ENCODE measurements at regions not wholly inside any gene's neighbourhood (a gene's known extent, or its start where the extent isn't known, plus 50 kb on each side); places are given as distances from the start of the nearest gene placed in this dataset.

DNA sequence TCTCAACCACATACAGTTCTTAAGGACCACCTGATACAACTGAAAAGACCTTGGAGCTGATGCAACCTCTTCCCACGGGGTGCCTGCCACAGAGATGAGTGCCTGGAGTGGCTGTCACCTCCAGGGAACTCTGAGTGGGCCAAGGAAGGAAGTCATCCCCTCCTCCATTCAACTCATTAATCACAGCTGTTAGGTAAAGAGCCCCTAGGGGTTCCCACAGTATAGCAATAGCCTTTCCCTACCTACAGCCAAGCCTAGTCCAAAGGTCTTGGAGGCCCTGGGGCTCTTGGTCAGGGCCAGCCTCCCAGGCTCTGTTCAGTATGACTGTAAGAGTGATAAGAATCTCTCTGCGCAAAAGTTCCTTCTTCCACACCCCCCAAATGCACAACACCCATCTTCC is 70.4 kb upstream of the NFE2L3 start:
- TF ChIP-seq RAD21 (conservative IDR thresholded peaks at IDR 0.05) (no peak), POLR2AphosphoS5 (IDR thresholded peaks at IDR 0.05) (no peak), EZH2 (IDR thresholded peaks at IDR 0.05; ENCODE audit: borderline replicate concordance, insufficient read depth, low read length, poor library complexity, severe bottlenecking) (no peak), SMC3 (conservative IDR thresholded peaks at IDR 0.05; ENCODE audit: poor library complexity) (no peak), TAF1 (IDR thresholded peaks at IDR 0.05; ENCODE audit: low read depth) (no peak), MXI1 (conservative IDR thresholded peaks at IDR 0.05; ENCODE audit: poor library complexity, severe bottlenecking) (no peak)
- TF ChIP-seq, protein P1, sequence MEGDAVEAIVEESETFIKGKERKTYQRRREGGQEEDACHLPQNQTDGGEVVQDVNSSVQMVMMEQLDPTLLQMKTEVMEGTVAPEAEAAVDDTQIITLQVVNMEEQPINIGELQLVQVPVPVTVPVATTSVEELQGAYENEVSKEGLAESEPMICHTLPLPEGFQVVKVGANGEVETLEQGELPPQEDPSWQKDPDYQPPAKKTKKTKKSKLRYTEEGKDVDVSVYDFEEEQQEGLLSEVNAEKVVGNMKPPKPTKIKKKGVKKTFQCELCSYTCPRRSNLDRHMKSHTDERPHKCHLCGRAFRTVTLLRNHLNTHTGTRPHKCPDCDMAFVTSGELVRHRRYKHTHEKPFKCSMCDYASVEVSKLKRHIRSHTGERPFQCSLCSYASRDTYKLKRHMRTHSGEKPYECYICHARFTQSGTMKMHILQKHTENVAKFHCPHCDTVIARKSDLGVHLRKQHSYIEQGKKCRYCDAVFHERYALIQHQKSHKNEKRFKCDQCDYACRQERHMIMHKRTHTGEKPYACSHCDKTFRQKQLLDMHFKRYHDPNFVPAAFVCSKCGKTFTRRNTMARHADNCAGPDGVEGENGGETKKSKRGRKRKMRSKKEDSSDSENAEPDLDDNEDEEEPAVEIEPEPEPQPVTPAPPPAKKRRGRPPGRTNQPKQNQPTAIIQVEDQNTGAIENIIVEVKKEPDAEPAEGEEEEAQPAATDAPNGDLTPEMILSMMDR (IDR thresholded peaks at IDR 0.05; ENCODE audit: poor library complexity, severe bottlenecking), result no peak
- TF ChIP-seq, protein P2, sequence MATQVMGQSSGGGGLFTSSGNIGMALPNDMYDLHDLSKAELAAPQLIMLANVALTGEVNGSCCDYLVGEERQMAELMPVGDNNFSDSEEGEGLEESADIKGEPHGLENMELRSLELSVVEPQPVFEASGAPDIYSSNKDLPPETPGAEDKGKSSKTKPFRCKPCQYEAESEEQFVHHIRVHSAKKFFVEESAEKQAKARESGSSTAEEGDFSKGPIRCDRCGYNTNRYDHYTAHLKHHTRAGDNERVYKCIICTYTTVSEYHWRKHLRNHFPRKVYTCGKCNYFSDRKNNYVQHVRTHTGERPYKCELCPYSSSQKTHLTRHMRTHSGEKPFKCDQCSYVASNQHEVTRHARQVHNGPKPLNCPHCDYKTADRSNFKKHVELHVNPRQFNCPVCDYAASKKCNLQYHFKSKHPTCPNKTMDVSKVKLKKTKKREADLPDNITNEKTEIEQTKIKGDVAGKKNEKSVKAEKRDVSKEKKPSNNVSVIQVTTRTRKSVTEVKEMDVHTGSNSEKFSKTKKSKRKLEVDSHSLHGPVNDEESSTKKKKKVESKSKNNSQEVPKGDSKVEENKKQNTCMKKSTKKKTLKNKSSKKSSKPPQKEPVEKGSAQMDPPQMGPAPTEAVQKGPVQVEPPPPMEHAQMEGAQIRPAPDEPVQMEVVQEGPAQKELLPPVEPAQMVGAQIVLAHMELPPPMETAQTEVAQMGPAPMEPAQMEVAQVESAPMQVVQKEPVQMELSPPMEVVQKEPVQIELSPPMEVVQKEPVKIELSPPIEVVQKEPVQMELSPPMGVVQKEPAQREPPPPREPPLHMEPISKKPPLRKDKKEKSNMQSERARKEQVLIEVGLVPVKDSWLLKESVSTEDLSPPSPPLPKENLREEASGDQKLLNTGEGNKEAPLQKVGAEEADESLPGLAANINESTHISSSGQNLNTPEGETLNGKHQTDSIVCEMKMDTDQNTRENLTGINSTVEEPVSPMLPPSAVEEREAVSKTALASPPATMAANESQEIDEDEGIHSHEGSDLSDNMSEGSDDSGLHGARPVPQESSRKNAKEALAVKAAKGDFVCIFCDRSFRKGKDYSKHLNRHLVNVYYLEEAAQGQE (IDR thresholded peaks at IDR 0.05; ENCODE audit: borderline replicate concordance), result no peak

All from neural cell (in vitro differentiated cells).